ENCODE measurements at regions not wholly inside any gene's neighbourhood (a gene's known extent, or its start where the extent isn't known, plus 50 kb on each side); places are given as distances from the start of the nearest gene placed in this dataset.

DNA sequence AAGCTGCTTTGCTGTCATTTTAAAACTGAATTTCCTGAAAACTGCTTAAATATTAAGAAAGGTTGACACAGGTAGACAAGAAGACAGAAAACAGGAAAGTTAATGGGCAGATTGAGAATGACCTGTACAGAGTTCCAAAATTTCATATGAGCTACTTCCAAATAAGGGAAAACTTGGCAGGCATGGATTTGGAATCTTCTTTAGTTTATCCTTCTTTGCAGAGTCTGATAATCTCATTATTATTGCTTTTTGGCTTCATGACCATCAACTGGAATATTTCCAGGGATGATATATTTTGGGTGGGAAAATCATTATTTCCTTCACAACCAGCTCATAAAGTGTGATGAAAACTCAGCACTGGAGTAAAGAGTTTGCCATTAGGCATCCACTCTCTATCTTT lies 346.5 kb upstream of the NPVF start:
- Histone ChIP-seq H3K36me3 (ENCODE audit: low read depth) (no peaks in the 10 kb centered on the region), H3K4me3 (no peak overlapping the region), H3K9me2 (ENCODE audit: insufficient read depth) (no peaks in the 10 kb centered on the region), H3K4me1 (replicated peaks; ENCODE audit: insufficient read depth) (no peaks in the 10 kb centered on the region), H3F3A (ENCODE audit: insufficient read depth, low read depth) (no peaks in the 10 kb centered on the region), H4K20me1 (ENCODE audit: insufficient read depth) (no peaks in the 10 kb centered on the region), H3K79me2 (ENCODE audit: low read depth) (no peaks in the 10 kb centered on the region), H3K4me2 (no peak overlapping the region), H3K27ac (no peak overlapping the region), H3K9me3 (ENCODE audit: insufficient read depth, low read depth) (no peaks in the 10 kb centered on the region), H3K27me3 (ENCODE audit: insufficient read depth, low read depth) (peaks cover 41% of the 10 kb centered on the region), H2AFZ (no peak overlapping the region)
- ChIA-PET CTCF (interaction anchor here (0.5 kb wide), 1 partner anchor 1979 kb away, joined by 4 read pairs; no protein-coding TSS in a partner anchor), POLR2A (ENCODE audit: unreplicated experiment) (no interaction called here)
- BruUV-seq (replicated peaks) = no TSS peak
- intact Hi-C loops (cut with micrococcal nuclease; ENCODE audit: unreplicated experiment) = no loop called here
- TF ChIP-seq EZH2 (IDR thresholded peaks at IDR 0.05; ENCODE audit: low read depth) = no peak
- TF ChIP-seq, protein P1, sequence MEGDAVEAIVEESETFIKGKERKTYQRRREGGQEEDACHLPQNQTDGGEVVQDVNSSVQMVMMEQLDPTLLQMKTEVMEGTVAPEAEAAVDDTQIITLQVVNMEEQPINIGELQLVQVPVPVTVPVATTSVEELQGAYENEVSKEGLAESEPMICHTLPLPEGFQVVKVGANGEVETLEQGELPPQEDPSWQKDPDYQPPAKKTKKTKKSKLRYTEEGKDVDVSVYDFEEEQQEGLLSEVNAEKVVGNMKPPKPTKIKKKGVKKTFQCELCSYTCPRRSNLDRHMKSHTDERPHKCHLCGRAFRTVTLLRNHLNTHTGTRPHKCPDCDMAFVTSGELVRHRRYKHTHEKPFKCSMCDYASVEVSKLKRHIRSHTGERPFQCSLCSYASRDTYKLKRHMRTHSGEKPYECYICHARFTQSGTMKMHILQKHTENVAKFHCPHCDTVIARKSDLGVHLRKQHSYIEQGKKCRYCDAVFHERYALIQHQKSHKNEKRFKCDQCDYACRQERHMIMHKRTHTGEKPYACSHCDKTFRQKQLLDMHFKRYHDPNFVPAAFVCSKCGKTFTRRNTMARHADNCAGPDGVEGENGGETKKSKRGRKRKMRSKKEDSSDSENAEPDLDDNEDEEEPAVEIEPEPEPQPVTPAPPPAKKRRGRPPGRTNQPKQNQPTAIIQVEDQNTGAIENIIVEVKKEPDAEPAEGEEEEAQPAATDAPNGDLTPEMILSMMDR (conservative IDR thresholded peaks at IDR 0.05) = no peak
- no peak for DNase-seq

DNA sequence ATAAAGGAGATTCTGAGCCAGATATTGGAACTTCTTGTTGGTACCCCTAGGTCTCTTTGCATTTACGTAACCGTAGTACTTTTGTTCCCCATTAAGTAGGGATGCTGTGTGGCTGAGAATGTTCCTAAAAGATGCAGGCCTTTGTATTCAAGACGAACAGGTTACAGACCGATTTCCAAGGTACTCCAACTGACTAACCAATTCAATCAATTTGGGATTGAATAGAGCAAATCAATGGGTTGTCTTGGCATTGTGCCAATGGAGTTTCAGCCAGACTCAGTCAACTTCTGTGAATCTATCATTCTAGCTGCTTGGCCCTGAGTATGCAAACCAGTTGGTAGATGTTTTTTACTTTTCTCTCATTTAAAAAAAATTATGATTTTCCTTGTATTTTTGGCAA lies 347.3 kb upstream of the NPVF start:
- H3K4me1 ChIP-seq (replicated peaks; ENCODE audit: insufficient read depth) = no peaks in the 10 kb centered on the region
- no peak overlapping the region for H2AFZ ChIP-seq
- no peaks in the 10 kb centered on the region for H3F3A ChIP-seq (ENCODE audit: insufficient read depth, low read depth)
- TF ChIP-seq EZH2 (IDR thresholded peaks at IDR 0.05; ENCODE audit: low read depth) = no peak
- TF ChIP-seq, protein P1 (conservative IDR thresholded peaks at IDR 0.05) = no peak
- no peak for DNase-seq
- CTCF ChIA-PET = no interaction called here
- no peak overlapping the region for H3K4me2 ChIP-seq
- H3K27me3 ChIP-seq (ENCODE audit: insufficient read depth, low read depth) = peaks cover 48% of the 10 kb centered on the region
- H3K4me3 ChIP-seq = no peak overlapping the region
- H3K9me3 ChIP-seq (ENCODE audit: insufficient read depth, low read depth) = no peaks in the 10 kb centered on the region
- POLR2A ChIA-PET (ENCODE audit: unreplicated experiment) = no interaction called here
- intact Hi-C loops (cut with micrococcal nuclease; ENCODE audit: unreplicated experiment) = no loop called here
- H3K79me2 ChIP-seq (ENCODE audit: low read depth) = no peaks in the 10 kb centered on the region
- no peaks in the 10 kb centered on the region for H3K36me3 ChIP-seq (ENCODE audit: low read depth)
- no TSS peak for BruUV-seq (replicated peaks)
- no peak overlapping the region for H3K27ac ChIP-seq
- no peaks in the 10 kb centered on the region for H3K9me2 ChIP-seq (ENCODE audit: insufficient read depth)
- no peaks in the 10 kb centered on the region for H4K20me1 ChIP-seq (ENCODE audit: insufficient read depth)

DNA sequence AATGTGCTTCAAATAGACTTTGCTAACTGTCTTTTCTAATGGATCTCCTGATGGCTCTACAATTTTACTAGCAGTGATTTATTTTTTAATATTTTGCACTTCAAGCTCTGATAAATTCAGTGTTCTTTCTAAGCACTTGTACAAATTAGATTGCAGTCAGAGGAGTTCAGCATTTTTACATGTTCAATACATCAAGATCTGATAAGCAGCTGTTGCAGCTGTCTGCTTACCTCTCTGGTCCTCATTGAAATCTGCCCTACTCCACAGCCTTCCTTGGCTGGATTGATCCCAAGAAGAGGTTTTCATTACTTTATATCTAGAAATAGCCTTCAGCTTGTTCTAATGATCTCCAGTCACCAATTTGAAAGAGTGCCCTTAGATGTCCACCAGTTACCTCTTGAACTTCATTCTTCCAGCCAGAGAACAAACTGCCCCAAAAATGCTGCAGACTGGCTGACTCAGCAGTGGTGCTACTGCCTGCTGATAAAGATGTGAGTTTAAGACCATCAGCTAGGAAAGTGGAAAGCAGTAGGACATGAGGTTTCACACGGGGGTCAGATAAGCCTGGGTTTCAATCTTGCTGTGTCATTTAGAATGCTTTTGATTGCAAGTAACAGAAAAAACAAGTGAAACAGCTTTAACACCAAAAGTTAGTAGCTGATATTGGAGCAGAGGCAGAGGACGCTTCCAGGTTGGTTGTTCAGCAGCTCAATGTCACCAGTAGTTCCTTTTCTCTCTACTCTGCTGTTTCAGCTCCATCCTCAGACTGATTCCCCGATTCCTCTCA lies 350.9 kb upstream of the NPVF start:
- Histone ChIP-seq H3K79me2 (ENCODE audit: low read depth) (no peaks in the 10 kb centered on the region), H3K9me2 (ENCODE audit: insufficient read depth) (no peaks in the 10 kb centered on the region), H3K4me2 (no peak overlapping the region), H3K27me3 (ENCODE audit: insufficient read depth, low read depth) (peaks cover 73% of the 10 kb centered on the region), H3F3A (ENCODE audit: insufficient read depth, low read depth) (no peaks in the 10 kb centered on the region), H3K9me3 (ENCODE audit: insufficient read depth, low read depth) (no peaks in the 10 kb centered on the region), H3K4me3 (no peak overlapping the region), H3K36me3 (ENCODE audit: low read depth) (no peaks in the 10 kb centered on the region), H4K20me1 (ENCODE audit: insufficient read depth) (no peaks in the 10 kb centered on the region), H3K27ac (no peak overlapping the region), H3K4me1 (replicated peaks; ENCODE audit: insufficient read depth) (no peaks in the 10 kb centered on the region), H2AFZ (no peak overlapping the region)
- no peak for DNase-seq
- intact Hi-C loops (cut with micrococcal nuclease; ENCODE audit: unreplicated experiment) = no loop called here
- CTCF ChIA-PET = no interaction called here
- BruUV-seq (replicated peaks) = no TSS peak
- POLR2A ChIA-PET (ENCODE audit: unreplicated experiment) = no interaction called here
- no peak for TF ChIP-seq EZH2 (IDR thresholded peaks at IDR 0.05; ENCODE audit: low read depth)
- TF ChIP-seq, protein P1 (conservative IDR thresholded peaks at IDR 0.05) = no peak
